Keratinocyte (primary cell): ENCODE measurements at regions not wholly inside any gene's neighbourhood (a gene's known extent, or its start where the extent isn't known, plus 50 kb on each side); places are given as distances from the start of the nearest gene placed in this dataset.

ENCODE experiments used
- DNase-seq: peaks from one replicate; pipeline ENCODE4 v3.0.0-alpha.2; 2011; ENCODE audit warnings: low read depth, missing footprints, low spot score
- FAIRE-seq: peaks from 2 replicates; lab custom pipeline; 2011; peaks lifted over from hg19 to GRCh38; lab: Jason Lieb, UNC
- H2AFZ ChIP-seq: 2 replicates; pipeline ENCODE4 v1.6.0; 2012; ENCODE audit warnings: low read length, control low read depth, inconsistent platforms; ENCODE audit not compliant: control insufficient read depth
- H3K27ac ChIP-seq: 2 replicates; pipeline ENCODE4 v1.5.1; 2011; ENCODE audit warnings: low read length; ENCODE audit not compliant: control insufficient read depth, insufficient read depth
- H3K27me3 ChIP-seq: 3 replicates; pipeline ENCODE4 v1.6.0; 2011; ENCODE audit warnings: low read length; ENCODE audit not compliant: control insufficient read depth, insufficient read depth; ENCODE audit errors: extremely low read depth
- H3K36me3 ChIP-seq, 2 experiments: 2 replicates in 1 of 2; 3 replicates in 1 of 2; pipeline ENCODE4 v1.5.1; 2011; ENCODE audit warnings: low read length in 2 of 2, mild to moderate bottlenecking in 1 of 2; ENCODE audit not compliant: control insufficient read depth in 2 of 2, insufficient read depth in 2 of 2; ENCODE audit errors: extremely low read depth in 1 of 2
- H3K4me1 ChIP-seq: 3 replicates; pipeline ENCODE4 v1.5.1; 2011; ENCODE audit warnings: low read length; ENCODE audit not compliant: control insufficient read depth, insufficient read depth; ENCODE audit errors: extremely low read depth
- H3K4me2 ChIP-seq: 3 replicates; pipeline ENCODE4 v1.6.0; 2011; ENCODE audit warnings: low read depth, low read length; ENCODE audit not compliant: control insufficient read depth, insufficient read depth; ENCODE audit errors: extremely low read depth
- H3K4me3 ChIP-seq, 3 experiments: fragments of 200-600 bp in 1 of 3; sonication (generic) in 1 of 3; 2 replicates in 2 of 3; 3 replicates in 1 of 3; pipeline ENCODE4 v1.5.1; 2011 to 2016; ENCODE audit warnings: low read length in 3 of 3, mild to moderate bottlenecking in 3 of 3, control low read depth in 2 of 3, inconsistent platforms in 1 of 3, low read depth in 1 of 3, mixed read lengths in 1 of 3, mixed run types in 1 of 3, moderate library complexity in 1 of 3; ENCODE audit not compliant: control insufficient read depth in 2 of 3, insufficient read depth in 2 of 3; ENCODE audit errors: extremely low read depth in 1 of 3
- H3K79me2 ChIP-seq: 2 replicates; pipeline ENCODE4 v1.6.0; 2012; ENCODE audit warnings: low read length; ENCODE audit not compliant: control insufficient read depth, insufficient read depth
- H3K9ac ChIP-seq: 3 replicates; pipeline ENCODE4 v1.6.0; 2011; ENCODE audit warnings: low read length; ENCODE audit not compliant: control insufficient read depth, insufficient read depth; ENCODE audit errors: extremely low read depth
- H3K9me1 ChIP-seq: 3 replicates; pipeline ENCODE4 v1.6.0; 2011; ENCODE audit warnings: low read length; ENCODE audit not compliant: control insufficient read depth, insufficient read depth; ENCODE audit errors: extremely low read depth
- H3K9me3 ChIP-seq: 2 replicates; pipeline ENCODE4 v1.5.1; 2012; ENCODE audit warnings: low read depth, low read length; ENCODE audit not compliant: control insufficient read depth
- H4K20me1 ChIP-seq: 3 replicates; pipeline ENCODE4 v1.6.0; 2011; ENCODE audit warnings: low read length; ENCODE audit not compliant: control insufficient read depth, insufficient read depth; ENCODE audit errors: extremely low read depth
- CTCF ChIP-seq, 3 experiments: IDR thresholded peaks in 1 of 3; conservative IDR thresholded peaks in 1 of 3; optimal IDR thresholded peaks in 1 of 3; 2 replicates in 2 of 3; 3 replicates in 1 of 3; pipeline versions ENCODE3 to v1.5.1; 2011; ENCODE audit warnings: low read length in 3 of 3, mild to moderate bottlenecking in 3 of 3, moderate library complexity in 2 of 3, control low read depth in 1 of 3, inconsistent platforms in 1 of 3; ENCODE audit not compliant: insufficient read depth in 2 of 3; ENCODE audit errors: extremely low read depth in 1 of 3
- EZH2 ChIP-seq: IDR thresholded peaks from one replicate; pipeline ENCODE4 v1.6.1; 2012; ENCODE audit warnings: inconsistent platforms, mild to moderate bottlenecking, low read length, moderate library complexity
- dilution Hi-C: fragments of 300-500 bp; cut with MboI; formaldehyde crosslinking; loops from one replicate; pipeline ENCODE4 v1.7.0; 2020; ENCODE audit warnings: low sequenced_read_pairs; ENCODE audit not compliant: extremely low pct_ligation_motif_present

GRCh38 chr18:68060871-68061270 is 544.4 kb upstream of the DSEL start:
- H4K20me1 ChIP-seq = no peaks in the 10 kb centered on the region
- H3K9ac ChIP-seq = no peak overlapping the region
- H3K4me3 ChIP-seq = no peak overlapping the region
- no peaks in the 10 kb centered on the region for H3K4me1 ChIP-seq
- H3K79me2 ChIP-seq = no peaks in the 10 kb centered on the region
- DNase-seq (no peak), FAIRE-seq (no peak)
- no peak overlapping the region for H3K4me2 ChIP-seq
- dilution Hi-C loops = no loop called here
- no peaks in the 10 kb centered on the region for H3K9me3 ChIP-seq
- no peak overlapping the region for H3K27ac ChIP-seq
- no peak for TF ChIP-seq CTCF (optimal IDR thresholded peaks at IDR 0.05 in 1 of 3, IDR thresholded peaks at IDR 0.05 in 1 of 3, conservative IDR thresholded peaks at IDR 0.05 in 1 of 3; ENCODE audit: extremely low read depth in 1 of 3, insufficient read depth in 2 of 3, low read length in 3 of 3)
- TF ChIP-seq EZH2 = no peak
- no peaks in the 10 kb centered on the region for H3K36me3 ChIP-seq
- no peaks in the 10 kb centered on the region for H3K27me3 ChIP-seq
- no peak overlapping the region for H2AFZ ChIP-seq
- H3K9me1 ChIP-seq = no peaks in the 10 kb centered on the region

- dilution Hi-C loops = no loop called here
- H3K4me2 ChIP-seq = no peak overlapping the region
- H3K27ac ChIP-seq = no peak overlapping the region
- no peaks in the 10 kb centered on the region for H3K9me3 ChIP-seq
- no peak for TF ChIP-seq EZH2
- no peak for TF ChIP-seq CTCF (optimal IDR thresholded peaks at IDR 0.05 in 1 of 3, IDR thresholded peaks at IDR 0.05 in 1 of 3, conservative IDR thresholded peaks at IDR 0.05 in 1 of 3; ENCODE audit: extremely low read depth in 1 of 3, insufficient read depth in 2 of 3, low read length in 3 of 3)
- no peaks in the 10 kb centered on the region for H3K9me1 ChIP-seq
- H3K9ac ChIP-seq = no peak overlapping the region
- no peaks in the 10 kb centered on the region for H3K4me1 ChIP-seq
- FAIRE-seq = no peak
- H3K4me3 ChIP-seq = no peak overlapping the region
- no peaks in the 10 kb centered on the region for H3K27me3 ChIP-seq
- no peak for DNase-seq
- H2AFZ ChIP-seq = no peak overlapping the region
- H3K79me2 ChIP-seq = no peaks in the 10 kb centered on the region
- no peaks in the 10 kb centered on the region for H3K36me3 ChIP-seq
- H4K20me1 ChIP-seq = no peaks in the 10 kb centered on the region
These were observed 540.4 kb upstream of the DSEL start for GRCh38 chr18:68056936-68057335.
